ENCODE measurements at regions not wholly inside any gene's neighbourhood (a gene's known extent, or its start where the extent isn't known, plus 50 kb on each side); places are given as distances from the start of the nearest gene placed in this dataset.

DNA sequence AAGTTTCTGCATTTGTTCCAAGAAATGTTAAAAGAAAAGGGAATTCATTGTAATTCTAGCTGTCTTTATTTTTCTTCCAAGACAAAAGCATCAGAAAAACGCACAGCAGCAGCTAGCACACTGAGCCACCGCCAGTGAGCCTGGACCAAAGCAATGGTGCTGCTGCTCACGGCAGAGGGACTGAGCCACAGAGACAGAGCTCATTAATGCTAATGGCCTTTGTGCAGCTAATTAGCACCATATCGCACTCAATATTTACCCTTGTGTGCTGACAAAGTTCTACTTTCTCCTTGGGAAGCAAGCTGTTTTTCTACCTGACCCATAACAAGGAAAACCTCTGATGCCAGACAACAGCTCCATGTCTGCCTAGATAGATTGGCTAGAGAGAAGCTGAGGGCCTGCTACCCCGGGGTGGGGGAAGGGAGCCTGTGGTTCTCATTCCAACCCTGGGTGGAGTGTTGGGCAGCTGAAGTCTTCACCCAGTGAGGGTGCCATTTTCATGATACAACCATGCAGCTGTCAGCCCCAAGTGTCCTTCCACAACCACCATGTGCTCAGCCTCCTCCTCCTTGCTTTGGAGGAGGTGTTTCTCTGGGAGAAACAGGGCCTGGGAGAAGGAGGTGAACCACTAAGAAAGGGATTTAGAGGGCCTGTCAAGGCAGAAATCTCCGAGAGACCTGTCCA lies 131.1 kb upstream of the NCAM1 start:
- ATAC-seq (no peak), DNase-seq (no peak)
- Histone ChIP-seq H3K4me3 (no peak overlapping the region), H3K36me3 (no peaks in the 10 kb centered on the region), H3K27ac (no peak overlapping the region), H3K9me3 (no peaks in the 10 kb centered on the region), H3K27me3 (peaks cover 0 to 15% of the 10 kb centered on the region in 2 donors), H3K4me1 (no peaks in the 10 kb centered on the region)
- intact Hi-C loops (cut with DNase I) = no loop called here
- TF ChIP-seq, protein P1, sequence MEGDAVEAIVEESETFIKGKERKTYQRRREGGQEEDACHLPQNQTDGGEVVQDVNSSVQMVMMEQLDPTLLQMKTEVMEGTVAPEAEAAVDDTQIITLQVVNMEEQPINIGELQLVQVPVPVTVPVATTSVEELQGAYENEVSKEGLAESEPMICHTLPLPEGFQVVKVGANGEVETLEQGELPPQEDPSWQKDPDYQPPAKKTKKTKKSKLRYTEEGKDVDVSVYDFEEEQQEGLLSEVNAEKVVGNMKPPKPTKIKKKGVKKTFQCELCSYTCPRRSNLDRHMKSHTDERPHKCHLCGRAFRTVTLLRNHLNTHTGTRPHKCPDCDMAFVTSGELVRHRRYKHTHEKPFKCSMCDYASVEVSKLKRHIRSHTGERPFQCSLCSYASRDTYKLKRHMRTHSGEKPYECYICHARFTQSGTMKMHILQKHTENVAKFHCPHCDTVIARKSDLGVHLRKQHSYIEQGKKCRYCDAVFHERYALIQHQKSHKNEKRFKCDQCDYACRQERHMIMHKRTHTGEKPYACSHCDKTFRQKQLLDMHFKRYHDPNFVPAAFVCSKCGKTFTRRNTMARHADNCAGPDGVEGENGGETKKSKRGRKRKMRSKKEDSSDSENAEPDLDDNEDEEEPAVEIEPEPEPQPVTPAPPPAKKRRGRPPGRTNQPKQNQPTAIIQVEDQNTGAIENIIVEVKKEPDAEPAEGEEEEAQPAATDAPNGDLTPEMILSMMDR (IDR thresholded peaks at IDR 0.05) = no peak

DNA sequence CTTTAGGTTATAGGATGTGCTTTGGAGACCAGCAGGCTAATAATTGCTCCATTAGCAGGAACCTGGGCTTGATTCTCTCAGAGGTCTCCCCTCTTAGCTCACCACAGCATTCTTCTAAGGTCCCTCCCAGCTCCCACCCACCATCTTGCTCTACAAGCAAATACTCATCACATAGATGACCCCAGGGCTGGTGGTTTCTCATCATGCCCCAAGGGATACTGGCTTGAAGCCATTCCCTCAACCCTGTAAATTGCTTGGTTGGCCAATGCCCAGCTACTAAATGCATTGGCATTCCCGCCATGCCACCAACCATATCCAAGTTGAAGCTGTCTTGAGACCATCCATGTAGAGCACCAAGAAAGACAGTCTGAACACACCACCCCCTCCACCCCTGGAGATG lies 130.2 kb upstream of the NCAM1 start:
- Histone ChIP-seq H3K4me1 (no peaks in the 10 kb centered on the region), H3K36me3 (no peaks in the 10 kb centered on the region), H3K9me3 (no peaks in the 10 kb centered on the region), H3K27ac (no peak overlapping the region), H3K4me3 (no peak overlapping the region), H3K27me3 (peaks cover 0 to 19% of the 10 kb centered on the region in 2 donors)
- DNase-seq (no peak), ATAC-seq (no peak)
- TF ChIP-seq, protein P1 (IDR thresholded peaks at IDR 0.05) = no peak
- intact Hi-C loops (cut with DNase I) = no loop called here

DNA sequence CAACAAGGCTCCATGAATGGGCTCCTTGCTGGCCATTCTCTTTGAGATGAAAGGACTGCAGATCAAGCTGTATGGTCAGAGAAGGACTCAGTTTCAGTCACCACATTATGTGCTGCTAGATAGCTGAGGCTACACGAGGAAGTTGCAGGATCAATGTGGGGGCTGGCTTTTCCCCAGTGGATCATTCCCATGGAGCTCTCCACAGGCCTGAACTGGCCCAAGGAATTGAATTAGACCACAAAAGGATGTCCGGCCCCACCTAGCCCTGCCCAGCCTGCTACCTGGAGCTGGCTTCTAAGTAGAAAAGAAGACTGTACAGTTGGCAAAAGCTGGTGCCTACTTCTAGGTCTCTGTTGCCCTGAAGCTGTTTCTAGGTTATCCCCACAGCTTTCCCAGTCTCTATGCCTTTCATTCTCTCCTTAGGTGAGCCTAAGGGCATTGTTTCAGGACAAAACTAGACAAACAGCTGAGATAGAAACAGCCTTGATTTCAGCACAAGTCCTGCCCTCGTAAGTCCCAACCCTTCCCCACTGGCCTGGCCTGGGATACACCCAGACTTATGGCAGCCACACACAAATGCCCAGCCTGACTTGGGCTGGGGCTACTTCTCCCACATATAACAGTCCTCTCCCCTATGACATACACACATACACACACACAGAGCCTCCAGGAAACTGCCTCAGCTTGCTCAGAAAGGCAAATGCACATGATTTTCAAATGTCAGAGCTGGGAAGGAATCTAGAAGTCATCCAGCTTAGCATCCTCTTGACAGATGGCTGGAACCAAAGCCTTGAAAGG lies 129.1 kb upstream of the NCAM1 start:
- TF ChIP-seq, protein P1 (IDR thresholded peaks at IDR 0.05) = no peak
- H3K36me3 ChIP-seq = no peaks in the 10 kb centered on the region
- H3K27ac ChIP-seq = no peak overlapping the region
- H3K9me3 ChIP-seq = no peaks in the 10 kb centered on the region
- DNase-seq (no peak), ATAC-seq (no peak)
- H3K27me3 ChIP-seq = peaks cover 0 to 19% of the 10 kb centered on the region in 2 donors
- H3K4me1 ChIP-seq = no peaks in the 10 kb centered on the region
- intact Hi-C loops (cut with DNase I) = no loop called here
- H3K4me3 ChIP-seq = no peak overlapping the region

DNA sequence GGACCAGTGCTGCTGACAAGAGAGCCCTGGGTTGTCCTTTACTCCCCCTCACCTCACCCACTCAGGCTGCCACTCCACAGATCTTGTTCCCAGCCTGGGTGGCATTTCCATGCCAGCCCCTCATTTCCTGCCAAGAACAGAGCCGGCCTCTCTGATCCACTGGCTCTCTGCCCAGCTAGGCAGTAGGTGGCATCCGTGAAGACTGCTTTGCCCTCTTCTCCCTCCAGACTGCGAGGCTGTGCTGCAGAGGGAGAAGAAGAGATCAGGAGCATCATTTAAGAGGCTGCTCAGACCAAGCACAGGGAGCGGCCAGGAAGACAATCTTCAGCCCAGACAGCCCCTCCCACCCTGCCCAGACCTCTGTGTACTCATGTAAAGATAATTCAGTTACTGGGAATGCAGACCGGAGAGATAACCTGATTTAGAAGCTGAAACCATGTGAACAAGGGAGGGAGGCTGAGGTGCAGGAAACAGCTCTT lies 126.9 kb upstream of the NCAM1 start:
- peaks cover 0 to 19% of the 10 kb centered on the region in 2 donors for H3K27me3 ChIP-seq
- TF ChIP-seq, protein P1 (IDR thresholded peaks at IDR 0.05) = no peak
- no peaks in the 10 kb centered on the region for H3K36me3 ChIP-seq
- ATAC-seq (no peak), DNase-seq (peak in 1 of 4 donors; percentile 29)
- no peaks in the 10 kb centered on the region for H3K4me1 ChIP-seq
- H3K9me3 ChIP-seq = no peaks in the 10 kb centered on the region
- no peak overlapping the region for H3K27ac ChIP-seq
- no peak overlapping the region for H3K4me3 ChIP-seq
- intact Hi-C loops (cut with DNase I) = no loop called here

DNA sequence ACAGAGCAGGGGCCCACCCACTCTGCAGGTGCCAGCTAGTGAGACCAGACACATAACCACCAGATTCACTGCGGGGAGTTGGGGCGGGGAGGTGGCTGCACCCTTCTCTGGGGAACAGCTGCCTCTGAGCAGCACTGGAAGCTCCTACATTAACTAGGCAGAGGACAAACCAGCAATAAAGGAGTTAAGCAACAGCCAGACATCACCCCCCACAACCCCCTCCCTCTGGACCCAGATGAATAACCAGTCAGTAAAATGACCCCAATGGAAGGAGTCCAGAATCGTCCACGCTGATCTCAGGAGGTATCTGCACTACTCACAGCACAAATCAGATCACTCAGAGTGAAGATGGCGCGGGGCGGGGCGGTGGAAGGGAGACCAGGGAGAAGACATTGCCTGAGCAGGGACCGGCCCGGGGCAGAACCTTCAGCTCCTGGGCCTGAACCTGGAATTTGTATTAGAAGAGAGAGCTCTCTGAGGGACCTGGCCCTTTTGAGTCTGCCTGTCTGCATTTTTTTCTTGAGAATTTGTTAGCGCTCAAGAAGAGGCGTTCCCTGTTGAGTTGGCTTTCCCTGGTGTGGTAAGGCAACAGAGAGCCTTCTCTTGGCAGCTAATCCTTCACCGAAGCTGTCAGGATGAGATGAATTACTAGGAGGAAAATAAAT lies 125.5 kb upstream of the NCAM1 start:
- no peak overlapping the region for H3K4me3 ChIP-seq
- H3K27ac ChIP-seq = no peak overlapping the region
- DNase-seq (no peak), ATAC-seq (no peak)
- TF ChIP-seq, protein P1 (IDR thresholded peaks at IDR 0.05) = no peak
- peaks cover 0 to 10% of the 10 kb centered on the region in 2 donors for H3K27me3 ChIP-seq
- intact Hi-C loops (cut with DNase I) = no loop called here
- no peaks in the 10 kb centered on the region for H3K4me1 ChIP-seq
- H3K9me3 ChIP-seq = no peaks in the 10 kb centered on the region
- H3K36me3 ChIP-seq = no peaks in the 10 kb centered on the region
